ENCODE measurements at regions not wholly inside any gene's neighbourhood (a gene's known extent, or its start where the extent isn't known, plus 50 kb on each side); places are given as distances from the start of the nearest gene placed in this dataset.
"Not testable (repeated sequence)": the region's sequence is repeated elsewhere in the genome, so short reads cannot be mapped to it uniquely, and the experiment has no call there.

GRCh38 chr14:87240319-87240718 lies 752.7 kb downstream of the GALC start:
- not testable (repeated sequence) for H3K36me3 Mint-ChIP-seq; H3K4me3 Mint-ChIP-seq; H3K9me3 Mint-ChIP-seq; H3K79me2 ChIP-seq (ENCODE audit: low read depth); H3K9me3 ChIP-seq (ENCODE audit: low read depth); H3K36me3 ChIP-seq; H3K27me3 Mint-ChIP-seq (ENCODE audit: insufficient read depth, low read depth); H2AFZ ChIP-seq (replicated peaks); H3K4me3 ChIP-seq; H3K27ac ChIP-seq; H3K27ac Mint-ChIP-seq; H3K9ac ChIP-seq; H4K20me1 ChIP-seq (ENCODE audit: low read depth)
- peak; percentile 39 for DNase-seq (ENCODE audit: low spot score)
- peaks cover 14% of the 10 kb centered on the region for H3K4me1 Mint-ChIP-seq
- TF ChIP-seq EZH2phosphoT487 (IDR thresholded peaks at IDR 0.05) = peak; percentile 48
- Histone ChIP-seq H3K4me2 (peak overlapping the region; percentile 65), H3F3A (ENCODE audit: low read depth) (peaks cover 10% of the 10 kb centered on the region), H3K27me3 (peaks cover 43% of the 10 kb centered on the region), H3K4me1 (peaks cover 10% of the 10 kb centered on the region)

DNA sequence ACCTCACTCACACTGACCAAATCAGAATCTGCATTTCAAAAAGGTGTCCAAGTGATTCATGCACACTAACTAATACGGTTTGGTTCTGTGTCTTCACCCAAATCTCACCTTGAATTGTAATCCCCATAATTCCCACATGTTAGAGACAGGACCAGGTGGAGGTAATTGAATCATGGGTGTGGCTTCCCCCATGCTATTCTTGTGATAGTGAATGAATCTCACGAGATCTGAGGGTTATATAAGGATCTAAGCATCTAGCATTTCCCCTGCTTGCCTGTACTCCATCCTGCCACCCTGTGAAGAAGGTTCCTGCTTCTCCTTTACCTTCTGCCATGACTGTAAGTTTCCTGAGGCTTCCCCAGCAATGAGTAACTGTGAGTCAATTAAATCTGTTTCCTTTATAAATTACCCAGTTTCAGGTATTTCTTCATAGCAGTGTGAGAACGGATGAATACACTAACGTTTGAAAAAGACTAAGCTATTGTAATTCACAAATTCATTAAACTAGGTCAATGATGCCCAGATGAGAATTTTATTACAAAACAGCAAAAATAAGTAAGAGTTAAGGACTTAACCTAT lies 759.1 kb downstream of the GALC start:
- no peaks in the 10 kb centered on the region for H4K20me1 ChIP-seq (ENCODE audit: low read depth)
- Mint-ChIP-seq H3K4me1 (peaks cover 10% of the 10 kb centered on the region), H3K27me3 (ENCODE audit: insufficient read depth, low read depth) (peaks cover 5% of the 10 kb centered on the region), H3K4me3 (no peak overlapping the region), H3K36me3 (no peaks in the 10 kb centered on the region), H3K9me3 (peaks cover 11% of the 10 kb centered on the region), H3K27ac (no peak overlapping the region)
- no peak overlapping the region for H2AFZ ChIP-seq (replicated peaks)
- no peak overlapping the region for H3K27ac ChIP-seq
- no peak for DNase-seq (ENCODE audit: low spot score)
- H3K27me3 ChIP-seq = peaks cover 19% of the 10 kb centered on the region
- H3K36me3 ChIP-seq = no peaks in the 10 kb centered on the region
- H3K79me2 ChIP-seq (ENCODE audit: low read depth) = no peaks in the 10 kb centered on the region
- TF ChIP-seq, protein P1, sequence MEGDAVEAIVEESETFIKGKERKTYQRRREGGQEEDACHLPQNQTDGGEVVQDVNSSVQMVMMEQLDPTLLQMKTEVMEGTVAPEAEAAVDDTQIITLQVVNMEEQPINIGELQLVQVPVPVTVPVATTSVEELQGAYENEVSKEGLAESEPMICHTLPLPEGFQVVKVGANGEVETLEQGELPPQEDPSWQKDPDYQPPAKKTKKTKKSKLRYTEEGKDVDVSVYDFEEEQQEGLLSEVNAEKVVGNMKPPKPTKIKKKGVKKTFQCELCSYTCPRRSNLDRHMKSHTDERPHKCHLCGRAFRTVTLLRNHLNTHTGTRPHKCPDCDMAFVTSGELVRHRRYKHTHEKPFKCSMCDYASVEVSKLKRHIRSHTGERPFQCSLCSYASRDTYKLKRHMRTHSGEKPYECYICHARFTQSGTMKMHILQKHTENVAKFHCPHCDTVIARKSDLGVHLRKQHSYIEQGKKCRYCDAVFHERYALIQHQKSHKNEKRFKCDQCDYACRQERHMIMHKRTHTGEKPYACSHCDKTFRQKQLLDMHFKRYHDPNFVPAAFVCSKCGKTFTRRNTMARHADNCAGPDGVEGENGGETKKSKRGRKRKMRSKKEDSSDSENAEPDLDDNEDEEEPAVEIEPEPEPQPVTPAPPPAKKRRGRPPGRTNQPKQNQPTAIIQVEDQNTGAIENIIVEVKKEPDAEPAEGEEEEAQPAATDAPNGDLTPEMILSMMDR (IDR thresholded peaks at IDR 0.05) = no peak
- TF ChIP-seq EZH2 (IDR thresholded peaks at IDR 0.05) (no peak), EZH2phosphoT487 (IDR thresholded peaks at IDR 0.05) (no peak)
- H3F3A ChIP-seq (ENCODE audit: low read depth) = no peaks in the 10 kb centered on the region
- peaks cover 5% of the 10 kb centered on the region for H3K4me1 ChIP-seq
- no peak overlapping the region for H3K4me2 ChIP-seq
- no peak overlapping the region for H3K4me3 ChIP-seq
- H3K9ac ChIP-seq = no peak overlapping the region
- no peaks in the 10 kb centered on the region for H3K9me3 ChIP-seq (ENCODE audit: low read depth)

GRCh38 chr14:87233266-87233665 lies 759.7 kb downstream of the GALC start:
- Histone ChIP-seq H2AFZ (replicated peaks) (no peak overlapping the region), H3K27ac (no peak overlapping the region), H3K4me2 (no peak overlapping the region), H3K9ac (no peak overlapping the region), H3K9me3 (ENCODE audit: low read depth) (no peaks in the 10 kb centered on the region), H4K20me1 (ENCODE audit: low read depth) (no peaks in the 10 kb centered on the region), H3K27me3 (peaks cover 15% of the 10 kb centered on the region), H3F3A (ENCODE audit: low read depth) (no peaks in the 10 kb centered on the region), H3K36me3 (no peaks in the 10 kb centered on the region), H3K4me3 (no peak overlapping the region), H3K4me1 (peaks cover 5% of the 10 kb centered on the region), H3K79me2 (ENCODE audit: low read depth) (no peaks in the 10 kb centered on the region)
- H3K4me3 Mint-ChIP-seq = no peak overlapping the region
- DNase-seq (ENCODE audit: low spot score) = no peak
- H3K4me1 Mint-ChIP-seq = peaks cover 10% of the 10 kb centered on the region
- no peaks in the 10 kb centered on the region for H3K36me3 Mint-ChIP-seq
- peaks cover 5% of the 10 kb centered on the region for H3K27me3 Mint-ChIP-seq (ENCODE audit: insufficient read depth, low read depth)
- no peak overlapping the region for H3K27ac Mint-ChIP-seq
- peaks cover 11% of the 10 kb centered on the region for H3K9me3 Mint-ChIP-seq
- TF ChIP-seq EZH2phosphoT487 (IDR thresholded peaks at IDR 0.05) (no peak), EZH2 (IDR thresholded peaks at IDR 0.05) (no peak)
- TF ChIP-seq, protein P1 (IDR thresholded peaks at IDR 0.05) = no peak

DNA sequence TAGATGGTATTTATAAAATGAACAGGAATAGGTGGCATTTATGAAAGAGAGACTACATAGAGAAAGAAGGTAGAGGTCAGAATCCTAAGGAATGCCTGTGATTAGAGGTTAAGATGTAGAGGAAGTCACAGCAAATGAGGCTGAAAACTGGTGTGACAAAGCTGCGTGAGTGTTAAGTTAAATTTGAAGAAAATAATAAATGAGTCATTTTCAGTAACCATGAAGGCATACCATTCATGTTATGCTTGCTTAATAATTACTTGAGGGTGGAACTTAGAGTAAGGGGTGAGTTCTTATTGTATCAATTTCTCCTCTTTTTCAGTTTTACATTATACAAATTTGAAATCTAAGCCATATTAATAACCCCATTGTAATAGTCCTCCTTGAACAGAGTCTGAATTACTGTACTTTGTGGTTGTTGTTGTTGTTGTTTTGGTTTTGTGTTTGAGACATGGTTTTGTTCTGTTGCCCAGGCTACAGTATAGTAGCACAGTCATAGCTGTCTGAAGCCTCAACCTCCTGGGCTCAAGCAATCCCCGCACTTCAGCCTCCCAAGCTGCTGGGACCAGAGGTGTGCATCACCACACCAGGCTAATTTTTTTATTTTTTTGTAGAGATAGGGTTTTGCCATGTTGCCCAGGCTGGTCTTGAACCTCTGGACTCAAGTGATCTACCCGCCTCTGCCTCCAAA lies 761.5 kb downstream of the GALC start:
- no peaks in the 10 kb centered on the region for H4K20me1 ChIP-seq (ENCODE audit: low read depth)
- H3K4me3 Mint-ChIP-seq = no peak overlapping the region
- H3K27me3 Mint-ChIP-seq (ENCODE audit: insufficient read depth, low read depth) = peaks cover 6% of the 10 kb centered on the region
- H3K4me1 Mint-ChIP-seq = peaks cover 6% of the 10 kb centered on the region
- peaks cover 5% of the 10 kb centered on the region for H3K4me1 ChIP-seq
- no peaks in the 10 kb centered on the region for H3K79me2 ChIP-seq (ENCODE audit: low read depth)
- no peak overlapping the region for H3K4me2 ChIP-seq
- H3K9ac ChIP-seq = no peak overlapping the region
- H3F3A ChIP-seq (ENCODE audit: low read depth) = no peaks in the 10 kb centered on the region
- DNase-seq (ENCODE audit: low spot score) = no peak
- H3K36me3 Mint-ChIP-seq = no peaks in the 10 kb centered on the region
- TF ChIP-seq, protein P1 (IDR thresholded peaks at IDR 0.05) = no peak
- TF ChIP-seq EZH2phosphoT487 (IDR thresholded peaks at IDR 0.05) = no peak
- no peak for TF ChIP-seq EZH2 (IDR thresholded peaks at IDR 0.05)
- H3K9me3 ChIP-seq (ENCODE audit: low read depth) = no peaks in the 10 kb centered on the region
- H3K36me3 ChIP-seq = no peaks in the 10 kb centered on the region
- no peak overlapping the region for H3K27ac ChIP-seq
- H3K4me3 ChIP-seq = no peak overlapping the region
- H3K27me3 ChIP-seq = peaks cover 4% of the 10 kb centered on the region
- H3K9me3 Mint-ChIP-seq = peaks cover 9% of the 10 kb centered on the region
- no peak overlapping the region for H3K27ac Mint-ChIP-seq
- H2AFZ ChIP-seq (replicated peaks) = no peak overlapping the region

Data from neural progenitor cell (in vitro differentiated cells).